Hepatocyte (in vitro differentiated cells): ENCODE measurements at regions not wholly inside any gene's neighbourhood (a gene's known extent, or its start where the extent isn't known, plus 50 kb on each side); places are given as distances from the start of the nearest gene placed in this dataset.

Source experiments
- CTCF ChIP-seq: fragments of 200-600 bp; sonication (generic); IDR thresholded peaks from 2 replicates; pipeline ENCODE4 v1.5.1; 2016; ENCODE audit warnings: antibody characterized with exemption, mild to moderate bottlenecking; ENCODE audit not compliant: poor library complexity
- EZH2 ChIP-seq: fragments of 200-600 bp; sonication (generic); IDR thresholded peaks from 2 replicates; pipeline ENCODE4 v1.6.1; 2016; ENCODE audit warnings: antibody characterized with exemption, mild to moderate bottlenecking, borderline replicate concordance
- EZH2phosphoT487 ChIP-seq: fragments of 200-600 bp; sonication (generic); IDR thresholded peaks from one replicate; pipeline ENCODE4 v1.6.1; 2018; ENCODE audit warnings: antibody characterized with exemption, mild to moderate bottlenecking, low read depth, moderate library complexity; ENCODE audit not compliant: unreplicated experiment, severe bottlenecking

DNA sequence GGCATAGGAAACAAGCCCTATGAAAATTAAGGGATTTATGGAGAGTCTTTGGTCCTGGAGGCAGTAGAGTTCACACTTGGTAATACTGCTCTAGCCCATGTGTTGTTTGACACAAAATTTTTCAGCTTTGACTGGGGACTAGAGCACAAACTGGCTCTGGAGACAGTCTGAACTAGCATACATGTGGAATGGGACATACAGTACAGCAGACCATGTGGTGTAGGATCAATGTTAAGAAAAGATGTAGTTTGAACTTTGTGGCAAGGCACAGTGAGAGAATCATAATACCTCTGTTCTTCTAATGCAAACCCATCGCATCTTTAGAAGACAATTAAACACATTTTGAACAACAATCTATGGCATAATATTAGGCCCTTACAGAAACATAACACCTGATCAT, 521.5 kb upstream of the DDX18 start:
- TF ChIP-seq CTCF (no peak), EZH2phosphoT487 (no peak), EZH2 (no peak)
